HFFc6 (cell line): ENCODE measurements at regions not wholly inside any gene's neighbourhood (a gene's known extent, or its start where the extent isn't known, plus 50 kb on each side); places are given as distances from the start of the nearest gene placed in this dataset.

ENCODE experiments used
- DNase-seq: peaks from one replicate; pipeline ENCODE4 v3.0.0-alpha.2; 2018
- H3K27ac Mint-ChIP-seq: 2 replicates; pipeline ENCODE4 v1.8.0; 2020; ENCODE audit warnings: mild to moderate bottlenecking, mixed read lengths
- H3K27me3 Mint-ChIP-seq: 2 replicates; pipeline ENCODE4 v1.8.0; 2021; ENCODE audit warnings: mild to moderate bottlenecking, moderate library complexity, mixed read lengths; ENCODE audit not compliant: insufficient read depth
- H3K36me3 Mint-ChIP-seq: 2 replicates; pipeline ENCODE4 v1.8.0; 2021; ENCODE audit warnings: low read depth, mixed read lengths
- H3K4me1 Mint-ChIP-seq: 2 replicates; pipeline ENCODE4 v1.8.0; 2020; ENCODE audit warnings: low read depth, mixed read lengths
- H3K4me3 Mint-ChIP-seq: 2 replicates; pipeline ENCODE4 v1.8.0; 2020; ENCODE audit warnings: mild to moderate bottlenecking, moderate library complexity, mixed read lengths
- H3K9me3 Mint-ChIP-seq: 2 replicates; pipeline ENCODE4 v1.8.0; 2020; ENCODE audit warnings: mild to moderate bottlenecking, mixed read lengths
- CTCF ChIP-seq: fragments of 200-600 bp; sonication (generic); IDR thresholded peaks from 2 replicates; pipeline ENCODE4 v1.5.0; 2021; ENCODE audit warnings: antibody characterized with exemption, mild to moderate bottlenecking

GRCh38 chr7:9026121-9026520 is 592.7 kb downstream of the NXPH1 start:
- no peak for DNase-seq
- TF ChIP-seq CTCF, result no peak
- no peaks in the 10 kb centered on the region for H3K36me3 Mint-ChIP-seq
- H3K9me3 Mint-ChIP-seq, result peaks cover 52% of the 10 kb centered on the region
- H3K4me1 Mint-ChIP-seq, result no peaks in the 10 kb centered on the region
- no peak overlapping the region for H3K4me3 Mint-ChIP-seq
- H3K27me3 Mint-ChIP-seq, result no peaks in the 10 kb centered on the region
- H3K27ac Mint-ChIP-seq, result no peak overlapping the region

- H3K4me3 Mint-ChIP-seq, result no peak overlapping the region
- H3K27me3 Mint-ChIP-seq, result no peaks in the 10 kb centered on the region
- no peak for TF ChIP-seq CTCF
- no peaks in the 10 kb centered on the region for H3K4me1 Mint-ChIP-seq
- H3K27ac Mint-ChIP-seq, result no peak overlapping the region
- no peak for DNase-seq
- H3K36me3 Mint-ChIP-seq, result no peaks in the 10 kb centered on the region
- H3K9me3 Mint-ChIP-seq, result peaks cover 42% of the 10 kb centered on the region
These were observed 594.6 kb downstream of the NXPH1 start for GRCh38 chr7:9028012-9028411.

GRCh38 chr7:9029681-9030530 is 596.5 kb downstream of the NXPH1 start:
- Mint-ChIP-seq H3K9me3 (peaks cover 46% of the 10 kb centered on the region), H3K27me3 (no peaks in the 10 kb centered on the region), H3K27ac (no peak overlapping the region), H3K4me1 (no peaks in the 10 kb centered on the region), H3K4me3 (no peak overlapping the region), H3K36me3 (no peaks in the 10 kb centered on the region)
- no peak for DNase-seq
- no peak for TF ChIP-seq CTCF

- peaks cover 44% of the 10 kb centered on the region for H3K9me3 Mint-ChIP-seq
- TF ChIP-seq CTCF, result no peak
- no peaks in the 10 kb centered on the region for H3K4me1 Mint-ChIP-seq
- H3K36me3 Mint-ChIP-seq, result no peaks in the 10 kb centered on the region
- H3K27me3 Mint-ChIP-seq, result no peaks in the 10 kb centered on the region
- no peak overlapping the region for H3K4me3 Mint-ChIP-seq
- H3K27ac Mint-ChIP-seq, result no peak overlapping the region
- DNase-seq, result no peak
These were observed 597.6 kb downstream of the NXPH1 start for GRCh38 chr7:9030976-9031375.

GRCh38 chr7:9031386-9031785 is 598.0 kb downstream of the NXPH1 start:
- no peaks in the 10 kb centered on the region for H3K36me3 Mint-ChIP-seq
- peaks cover 40% of the 10 kb centered on the region for H3K9me3 Mint-ChIP-seq
- H3K4me1 Mint-ChIP-seq, result no peaks in the 10 kb centered on the region
- H3K27ac Mint-ChIP-seq, result no peak overlapping the region
- TF ChIP-seq CTCF, result no peak
- no peak overlapping the region for H3K4me3 Mint-ChIP-seq
- DNase-seq, result no peak
- no peaks in the 10 kb centered on the region for H3K27me3 Mint-ChIP-seq
